Body of pancreas (tissue), 4 donors: ENCODE measurements at regions not wholly inside any gene's neighbourhood (a gene's known extent, or its start where the extent isn't known, plus 50 kb on each side); places are given as distances from the start of the nearest gene placed in this dataset.
"Not testable (repeated sequence)": the region's sequence is repeated elsewhere in the genome, so short reads cannot be mapped to it uniquely, and the experiment has no call there.

Source experiments
- ATAC-seq: fragments of 150-250 bp; one replicate; pipeline ENCODE4 v1.9.1; 2016
- DNase-seq, 4 donors: peaks; one replicate each; pipeline ENCODE4 v3.0.0-alpha.2; 2019
- H3K27ac ChIP-seq, 4 donors: fragments of 200-600 bp; sonication (generic); 1 replicate in 3 of 4; 2 replicates in 1 of 4; pipeline versions ENCODE4 v1.5.1 to v1.6.1; 2016 to 2019; ENCODE audit warnings: mild to moderate bottlenecking in 1 of 4, mixed read lengths in 1 of 4, moderate library complexity in 1 of 4
- H3K27me3 ChIP-seq, 2 donors: fragments of 200-600 bp; sonication (generic); one replicate each; pipeline ENCODE4 v1.6.0; 2016; ENCODE audit warnings: mild to moderate bottlenecking in 1 of 2
- H3K36me3 ChIP-seq, 2 donors: fragments of 200-600 bp; sonication (generic); replicated peaks in 1 of 2; 2 replicates each; pipeline ENCODE4 v1.5.1; 2016; ENCODE audit warnings: low read depth in 2 of 2; ENCODE audit not compliant: insufficient read depth in 1 of 2
- H3K4me1 ChIP-seq: fragments of 200-600 bp; sonication (generic); one replicate; pipeline ENCODE4 v1.6.0; 2016
- H3K4me3 ChIP-seq, 2 donors: fragments of 200-600 bp; sonication (generic); 1 replicate in 1 of 2; 2 replicates in 1 of 2; pipeline ENCODE4 v1.5.1; 2016 to 2019
- H3K9me3 ChIP-seq, 3 donors: fragments of 200-600 bp; sonication (generic); 1 replicate in 2 of 3; 2 replicates in 1 of 3; pipeline ENCODE4 v1.5.1; 2016
- CTCF ChIP-seq, 7 experiments: fragments of 450-650 bp in 4 of 7; fragments of 200-600 bp in 3 of 7; sonication (generic) in 3 of 7; IDR thresholded peaks; one replicate each; pipeline ENCODE4 v1.5.1; 2016 to 2019; ENCODE audit warnings: antibody characterized with exemption in 7 of 7
- POLR2A ChIP-seq, 3 donors: fragments of 450-650 bp; IDR thresholded peaks; one replicate each; pipeline ENCODE4 v1.6.1; 2016; ENCODE audit warnings: antibody characterized with exemption in 3 of 3, mild to moderate bottlenecking in 2 of 3
- WGBS, 2 donors: methylation state at CpG; one replicate each; pipeline ENCODE4 v1.1.5; 2017; 5-methylcytosine and 5-hydroxymethylcytosine counted together
- intact Hi-C: fragments of 100-400 bp; cut with DNase I; formaldehyde crosslinking; loops from one replicate; pipeline ENCODE4 v1.15.1; 2023

- 77 to 79% methylated on average over 3 of the region's 3 CpGs for WGBS, 2 donors
- H3K4me1 ChIP-seq = peaks cover 11% of the 10 kb centered on the region
- no peak for DNase-seq
- TF ChIP-seq POLR2A (IDR thresholded peaks at IDR 0.05) (no peak), CTCF (IDR thresholded peaks at IDR 0.05) (no peak)
- no peak for ATAC-seq
- no peaks in the 10 kb centered on the region for H3K36me3 ChIP-seq
- H3K27me3 ChIP-seq = no peaks in the 10 kb centered on the region
- no peak overlapping the region for H3K27ac ChIP-seq
- H3K9me3 ChIP-seq = no peaks in the 10 kb centered on the region
- H3K4me3 ChIP-seq = no peak overlapping the region
- intact Hi-C loops = no loop called here
Observed at GRCh38 chr5:125487231-125487630, 740.8 kb upstream of the ZNF608 start.

- H3K4me1 ChIP-seq = peaks cover 11% of the 10 kb centered on the region
- H3K9me3 ChIP-seq, H3K4me3 ChIP-seq, H3K27me3 ChIP-seq, DNase-seq, intact Hi-C loops, H3K36me3 ChIP-seq, H3K27ac ChIP-seq, ATAC-seq: not testable (repeated sequence)
- 79 to 86% methylated on average over 4 of the region's 4 CpGs for WGBS, 2 donors
Observed at GRCh38 chr5:125487652-125488051, 741.2 kb upstream of the ZNF608 start.

GRCh38 chr5:125489146-125489545 is 742.7 kb upstream of the ZNF608 start:
- intact Hi-C loops = no loop called here
- 97 to 100% methylated on average over 2 of the region's 2 CpGs for WGBS, 2 donors
- Histone ChIP-seq H3K4me3 (no peak overlapping the region), H3K4me1 (peaks cover 7% of the 10 kb centered on the region), H3K27me3 (no peaks in the 10 kb centered on the region), H3K27ac (no peak overlapping the region), H3K36me3 (no peaks in the 10 kb centered on the region), H3K9me3 (no peaks in the 10 kb centered on the region)
- no peak for DNase-seq
- no peak for ATAC-seq
- TF ChIP-seq CTCF (IDR thresholded peaks at IDR 0.05) (no peak), POLR2A (IDR thresholded peaks at IDR 0.05) (no peak)

GRCh38 chr5:125491986-125492492 is 745.6 kb upstream of the ZNF608 start:
- no peak overlapping the region for H3K27ac ChIP-seq
- no peak overlapping the region for H3K4me3 ChIP-seq
- H3K36me3 ChIP-seq = no peaks in the 10 kb centered on the region
- ATAC-seq = no peak
- DNase-seq = no peak
- WGBS, 2 donors = 76 to 83% methylated on average over 3 of the region's 3 CpGs
- H3K27me3 ChIP-seq = no peaks in the 10 kb centered on the region
- H3K4me1 ChIP-seq = no peaks in the 10 kb centered on the region
- TF ChIP-seq CTCF (IDR thresholded peaks at IDR 0.05) (no peak), POLR2A (IDR thresholded peaks at IDR 0.05) (no peak)
- H3K9me3 ChIP-seq = no peaks in the 10 kb centered on the region
- intact Hi-C loops = no loop called here

- Histone ChIP-seq H3K27me3 (no peaks in the 10 kb centered on the region), H3K36me3 (no peaks in the 10 kb centered on the region), H3K27ac (no peak overlapping the region), H3K4me1 (no peaks in the 10 kb centered on the region), H3K9me3 (no peaks in the 10 kb centered on the region), H3K4me3 (no peak overlapping the region)
- intact Hi-C loops = no loop called here
- no peak for DNase-seq
- TF ChIP-seq CTCF (IDR thresholded peaks at IDR 0.05) (no peak), POLR2A (IDR thresholded peaks at IDR 0.05) (no peak)
- 85 to 96% methylated on average over 2 of the region's 2 CpGs for WGBS, 2 donors
- no peak for ATAC-seq
Observed at GRCh38 chr5:125492977-125493376, 746.5 kb upstream of the ZNF608 start.
